ENCODE measurements at regions not wholly inside any gene's neighbourhood (a gene's known extent, or its start where the extent isn't known, plus 50 kb on each side); places are given as distances from the start of the nearest gene placed in this dataset.

DNA sequence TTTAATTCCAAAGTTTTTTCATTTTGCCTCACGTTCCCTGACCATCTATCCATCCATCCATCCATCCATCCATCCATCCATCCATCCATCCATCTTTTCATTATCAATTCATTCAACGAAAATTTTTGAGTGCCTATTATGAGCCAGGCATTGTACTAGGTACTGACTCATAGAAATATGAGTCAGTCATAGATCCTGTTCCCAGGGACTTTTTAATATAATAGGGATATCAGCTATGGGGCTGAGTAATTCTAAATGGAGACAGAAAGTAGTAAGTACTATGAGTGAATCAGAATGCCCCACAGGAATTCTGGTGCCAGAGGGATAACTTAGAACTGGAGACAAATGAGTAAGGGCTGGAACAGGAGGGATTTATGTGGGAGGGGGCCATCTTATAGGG, 49.8 kb upstream of the GNG12 start:
- no peak for TF ChIP-seq POLR2A (IDR thresholded peaks at IDR 0.05)
- TF ChIP-seq, protein P1, sequence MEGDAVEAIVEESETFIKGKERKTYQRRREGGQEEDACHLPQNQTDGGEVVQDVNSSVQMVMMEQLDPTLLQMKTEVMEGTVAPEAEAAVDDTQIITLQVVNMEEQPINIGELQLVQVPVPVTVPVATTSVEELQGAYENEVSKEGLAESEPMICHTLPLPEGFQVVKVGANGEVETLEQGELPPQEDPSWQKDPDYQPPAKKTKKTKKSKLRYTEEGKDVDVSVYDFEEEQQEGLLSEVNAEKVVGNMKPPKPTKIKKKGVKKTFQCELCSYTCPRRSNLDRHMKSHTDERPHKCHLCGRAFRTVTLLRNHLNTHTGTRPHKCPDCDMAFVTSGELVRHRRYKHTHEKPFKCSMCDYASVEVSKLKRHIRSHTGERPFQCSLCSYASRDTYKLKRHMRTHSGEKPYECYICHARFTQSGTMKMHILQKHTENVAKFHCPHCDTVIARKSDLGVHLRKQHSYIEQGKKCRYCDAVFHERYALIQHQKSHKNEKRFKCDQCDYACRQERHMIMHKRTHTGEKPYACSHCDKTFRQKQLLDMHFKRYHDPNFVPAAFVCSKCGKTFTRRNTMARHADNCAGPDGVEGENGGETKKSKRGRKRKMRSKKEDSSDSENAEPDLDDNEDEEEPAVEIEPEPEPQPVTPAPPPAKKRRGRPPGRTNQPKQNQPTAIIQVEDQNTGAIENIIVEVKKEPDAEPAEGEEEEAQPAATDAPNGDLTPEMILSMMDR (IDR thresholded peaks at IDR 0.05), result no peak
- H3K27me3 ChIP-seq, result no peaks in the 10 kb centered on the region
- H3K36me3 ChIP-seq, result no peaks in the 10 kb centered on the region
- ATAC-seq, result no peak
- no peaks in the 10 kb centered on the region for H3K4me1 ChIP-seq
- WGBS (ENCODE audit: insufficient coverage, low coverage, low lambda C conversion rate, missing lambda C conversion rate), result 74% methylated on average over 2 of the region's 2 CpGs
- no peak overlapping the region for H3K4me3 ChIP-seq
- intact Hi-C loops (cut with DNase I), result no loop called here
- H3K27ac ChIP-seq, result no peak overlapping the region
- H3K9me3 ChIP-seq, result no peaks in the 10 kb centered on the region
- no peak for DNase-seq
